GM12801 (cell line): ENCODE measurements at regions not wholly inside any gene's neighbourhood (a gene's known extent, or its start where the extent isn't known, plus 50 kb on each side); places are given as distances from the start of the nearest gene placed in this dataset.

Source experiments
- TF ChIP-seq, protein P1 (sequence below): IDR thresholded peaks from one replicate; pipeline ENCODE4 v1.5.1; 2011; ENCODE audit warnings: control low read depth; ENCODE audit not compliant: insufficient read length; ENCODE audit errors: extremely low read depth

DNA sequence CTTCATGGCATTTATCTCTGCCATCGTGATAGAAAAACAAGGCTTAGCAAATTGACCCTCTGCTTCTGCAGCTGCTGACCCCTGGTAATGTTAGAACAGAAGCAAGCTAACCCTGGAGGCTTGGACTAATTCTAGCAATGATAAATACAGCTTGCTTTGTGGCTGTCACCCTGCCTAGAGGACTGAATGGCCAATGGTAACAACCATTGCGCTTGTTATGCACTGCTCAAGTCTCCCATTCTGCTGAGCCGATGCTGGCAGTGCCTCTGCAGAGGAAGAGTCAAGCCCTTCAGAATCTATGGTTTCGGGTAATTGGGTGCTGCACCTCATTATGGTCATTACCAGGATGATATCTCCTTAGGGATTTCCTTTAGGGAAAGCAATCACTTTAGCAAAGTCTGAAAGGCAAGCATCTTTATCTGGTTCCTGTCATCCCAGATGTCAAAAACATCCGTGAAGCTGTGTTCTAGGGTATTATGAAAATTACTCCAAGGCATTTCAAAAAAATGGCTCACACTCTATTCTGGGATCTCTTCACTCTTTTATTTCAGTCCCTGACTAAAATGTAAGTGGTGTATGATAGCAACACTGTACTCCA is 186.8 kb upstream of the DLGAP1 start:
- TF ChIP-seq, protein P1, sequence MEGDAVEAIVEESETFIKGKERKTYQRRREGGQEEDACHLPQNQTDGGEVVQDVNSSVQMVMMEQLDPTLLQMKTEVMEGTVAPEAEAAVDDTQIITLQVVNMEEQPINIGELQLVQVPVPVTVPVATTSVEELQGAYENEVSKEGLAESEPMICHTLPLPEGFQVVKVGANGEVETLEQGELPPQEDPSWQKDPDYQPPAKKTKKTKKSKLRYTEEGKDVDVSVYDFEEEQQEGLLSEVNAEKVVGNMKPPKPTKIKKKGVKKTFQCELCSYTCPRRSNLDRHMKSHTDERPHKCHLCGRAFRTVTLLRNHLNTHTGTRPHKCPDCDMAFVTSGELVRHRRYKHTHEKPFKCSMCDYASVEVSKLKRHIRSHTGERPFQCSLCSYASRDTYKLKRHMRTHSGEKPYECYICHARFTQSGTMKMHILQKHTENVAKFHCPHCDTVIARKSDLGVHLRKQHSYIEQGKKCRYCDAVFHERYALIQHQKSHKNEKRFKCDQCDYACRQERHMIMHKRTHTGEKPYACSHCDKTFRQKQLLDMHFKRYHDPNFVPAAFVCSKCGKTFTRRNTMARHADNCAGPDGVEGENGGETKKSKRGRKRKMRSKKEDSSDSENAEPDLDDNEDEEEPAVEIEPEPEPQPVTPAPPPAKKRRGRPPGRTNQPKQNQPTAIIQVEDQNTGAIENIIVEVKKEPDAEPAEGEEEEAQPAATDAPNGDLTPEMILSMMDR: no peak

DNA sequence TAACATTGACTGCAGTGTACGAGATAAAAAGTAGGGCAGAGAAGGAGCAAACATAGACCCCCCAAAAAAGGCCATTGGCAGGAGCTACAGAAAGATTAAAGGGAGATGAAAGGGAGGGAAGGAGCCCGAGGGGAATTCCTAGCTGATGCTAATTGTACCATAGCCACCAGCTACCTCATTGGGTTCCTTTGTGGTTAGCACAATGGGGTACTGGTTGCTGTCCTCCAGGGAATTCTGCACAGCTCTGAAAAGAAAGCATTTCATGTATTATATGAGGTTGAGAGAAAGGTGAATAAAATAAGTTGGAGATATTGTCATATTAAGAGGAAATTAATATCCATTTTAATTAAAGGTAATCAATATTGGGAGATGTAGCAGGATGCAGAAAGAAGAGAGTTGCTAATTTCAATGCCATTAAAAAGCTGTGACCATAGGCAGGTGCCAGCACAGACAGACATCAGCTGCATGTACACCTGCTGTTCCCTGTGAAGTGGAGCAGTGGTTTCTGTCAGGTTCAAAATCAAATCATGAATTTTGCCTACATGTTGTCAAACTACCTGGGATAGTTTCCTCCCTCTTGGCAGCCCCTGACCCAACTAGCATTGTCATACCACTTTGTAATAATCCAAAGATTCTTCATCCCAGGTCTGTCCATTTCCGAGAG is 185.4 kb upstream of the DLGAP1 start:
- TF ChIP-seq, protein P1: no peak

DNA sequence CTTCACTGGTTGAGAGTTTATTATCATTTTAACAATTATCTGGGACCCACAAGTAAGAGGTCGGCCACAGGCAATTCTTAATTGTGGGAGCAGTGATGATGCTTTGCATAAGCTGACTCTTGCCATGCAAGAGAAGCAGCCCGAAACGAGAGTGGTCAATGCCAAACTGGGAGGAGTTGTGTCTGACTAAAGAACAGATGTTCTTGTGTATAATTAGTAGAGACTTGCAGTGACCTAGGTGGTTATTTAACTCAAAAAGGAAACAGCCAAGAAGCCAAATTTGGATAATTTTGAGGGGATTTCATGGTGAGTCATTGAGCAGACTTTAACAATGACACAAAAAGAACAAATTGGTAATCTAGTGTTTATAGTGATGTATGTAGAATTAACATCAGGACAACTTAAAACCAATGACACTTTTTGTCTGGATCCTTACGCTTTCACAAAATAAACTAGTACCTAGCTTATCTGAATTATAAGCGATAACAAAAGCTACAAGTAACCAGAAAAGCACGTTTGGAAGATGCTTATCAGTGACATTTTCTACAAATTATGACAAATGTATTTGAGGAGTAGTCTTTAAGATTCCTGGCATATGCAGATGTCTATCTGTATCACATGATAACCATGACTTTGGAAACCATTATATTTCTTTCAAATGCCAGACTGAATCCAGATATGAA is 184.7 kb upstream of the DLGAP1 start:
- TF ChIP-seq, protein P1: no peak

DNA sequence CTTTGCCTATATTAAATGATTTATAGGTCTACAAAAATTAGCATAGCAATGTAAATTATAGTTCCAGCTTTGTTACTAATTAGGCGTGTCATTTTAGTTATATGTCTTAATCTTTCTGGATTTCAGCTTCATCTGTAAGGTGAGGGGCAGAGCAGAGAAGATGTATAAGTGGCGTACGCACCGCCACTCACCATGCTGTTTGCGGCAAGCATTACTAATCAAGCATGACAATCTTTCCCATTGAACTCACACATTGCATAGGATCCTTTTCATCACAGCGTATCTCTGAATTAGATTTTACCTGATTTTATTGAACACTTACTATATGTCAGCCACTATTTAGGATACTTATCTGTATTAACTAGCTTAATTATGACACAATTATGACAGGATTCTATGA is 183.6 kb upstream of the DLGAP1 start:
- TF ChIP-seq, protein P1: no peak

DNA sequence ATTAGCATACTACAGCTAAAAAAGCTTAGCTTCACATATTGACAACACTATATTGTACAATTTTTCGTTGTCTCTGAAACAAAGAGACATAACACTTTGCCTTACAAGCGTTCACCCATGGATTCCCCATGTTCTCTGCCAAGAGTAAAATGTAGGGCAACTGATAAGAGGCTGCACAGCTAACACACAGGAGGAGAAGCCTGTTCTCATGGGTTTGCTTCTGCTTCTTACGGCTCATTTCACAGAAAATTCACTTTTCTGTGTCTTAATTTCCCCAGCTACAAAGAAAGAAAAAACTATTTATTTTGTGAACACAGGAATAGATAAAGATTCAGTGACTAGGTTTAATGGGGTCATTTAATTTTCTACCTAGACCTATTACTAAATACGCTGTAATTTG is 182.8 kb upstream of the DLGAP1 start:
- TF ChIP-seq, protein P1: no peak

DNA sequence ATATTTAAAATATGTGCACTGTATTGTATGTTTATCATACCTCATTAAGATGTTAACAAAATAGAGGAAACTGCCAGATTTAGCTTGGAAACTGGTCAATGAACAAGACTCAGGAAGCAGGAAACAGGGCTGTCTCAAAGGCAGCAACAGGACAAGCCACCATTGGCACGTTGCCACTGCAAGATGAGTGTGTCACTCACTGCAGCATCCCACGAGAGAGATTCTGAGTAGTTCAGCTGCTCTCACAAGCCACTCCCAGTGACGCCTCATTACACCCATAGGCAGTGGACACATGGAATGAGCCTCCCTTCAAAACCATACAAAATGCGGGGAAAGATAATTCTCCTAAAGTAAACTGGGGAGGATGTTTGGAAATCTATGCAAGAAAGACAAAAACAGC is 181.9 kb upstream of the DLGAP1 start:
- TF ChIP-seq, protein P1: no peak

DNA sequence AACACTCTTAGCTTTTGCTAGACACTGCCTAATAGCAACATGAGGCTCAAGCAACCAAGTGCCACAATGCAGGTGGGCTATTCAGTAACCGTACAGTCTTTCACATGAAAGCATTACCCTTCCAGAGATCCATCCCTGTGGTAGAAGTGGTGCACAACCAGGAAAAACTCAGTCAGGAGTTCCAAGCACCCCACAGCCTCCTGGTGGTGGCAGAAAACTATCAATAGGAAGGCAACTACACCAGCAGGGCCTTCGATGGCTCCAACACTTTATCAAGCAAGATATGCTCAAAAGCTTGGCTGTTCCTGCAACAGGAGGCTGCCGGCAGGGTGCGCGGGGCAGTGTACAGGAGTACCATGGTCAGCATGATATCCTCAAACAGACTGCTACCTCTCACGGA is 176.1 kb upstream of the DLGAP1 start:
- TF ChIP-seq, protein P1: no peak
